Esophagus muscularis mucosa (tissue), 3 donors: ENCODE measurements at regions not wholly inside any gene's neighbourhood (a gene's known extent, or its start where the extent isn't known, plus 50 kb on each side); places are given as distances from the start of the nearest gene placed in this dataset.

Experiments
- CTCF ChIP-seq, 3 experiments: fragments of 200-600 bp in 2 of 3; fragments of 450-650 bp in 1 of 3; sonication (generic) in 2 of 3; IDR thresholded peaks; one replicate each; pipeline ENCODE4 v1.5.1; 2017 to 2019; ENCODE audit warnings: antibody characterized with exemption in 3 of 3, mild to moderate bottlenecking in 2 of 3, moderate library complexity in 1 of 3
- POLR2AphosphoS5 ChIP-seq, 2 donors: sonication (generic); formaldehyde crosslinking; IDR thresholded peaks; one replicate each; pipeline ENCODE4 v1.6.1; 2017; ENCODE audit warnings: antibody characterized with exemption in 2 of 2

GRCh38 chr6:27755768-27756167 is 156.4 kb downstream of the OR2B2 start:
- TF ChIP-seq CTCF (IDR thresholded peaks at IDR 0.05) (no peak), POLR2AphosphoS5 (IDR thresholded peaks at IDR 0.05) (no peak)
